ENCODE measurements at regions not wholly inside any gene's neighbourhood (a gene's known extent, or its start where the extent isn't known, plus 50 kb on each side); places are given as distances from the start of the nearest gene placed in this dataset.

- no peak for TF ChIP-seq CTCF (IDR thresholded peaks at IDR 0.05; ENCODE audit: low read length)
- TF ChIP-seq EZH2phosphoT487 (IDR thresholded peaks at IDR 0.05; ENCODE audit: low read length), result no peak
- TF ChIP-seq EZH2 (optimal IDR thresholded peaks at IDR 0.05; ENCODE audit: low read depth, low read length), result no peak
Observed at GRCh38 chr2:71785516-71785981, 332.2 kb downstream of the DYSF start.

Data from MM.1S (cell line).